Hepatocyte (in vitro differentiated cells): ENCODE measurements at regions not wholly inside any gene's neighbourhood (a gene's known extent, or its start where the extent isn't known, plus 50 kb on each side); places are given as distances from the start of the nearest gene placed in this dataset.

Experiments used
- CTCF ChIP-seq: fragments of 200-600 bp; sonication (generic); IDR thresholded peaks from 2 replicates; pipeline ENCODE4 v1.5.1; 2016; ENCODE audit warnings: antibody characterized with exemption, mild to moderate bottlenecking; ENCODE audit not compliant: poor library complexity
- EZH2 ChIP-seq: fragments of 200-600 bp; sonication (generic); IDR thresholded peaks from 2 replicates; pipeline ENCODE4 v1.6.1; 2016; ENCODE audit warnings: antibody characterized with exemption, mild to moderate bottlenecking, borderline replicate concordance
- EZH2phosphoT487 ChIP-seq: fragments of 200-600 bp; sonication (generic); IDR thresholded peaks from one replicate; pipeline ENCODE4 v1.6.1; 2018; ENCODE audit warnings: antibody characterized with exemption, mild to moderate bottlenecking, low read depth, moderate library complexity; ENCODE audit not compliant: unreplicated experiment, severe bottlenecking

- TF ChIP-seq CTCF: no peak
- TF ChIP-seq EZH2phosphoT487: no peak
- TF ChIP-seq EZH2: no peak
These were observed 537.4 kb downstream of the TUSC7 start for GRCh38 chr3:117246771-117247555.
